Sciatic nerve (tissue), 2 donors: ENCODE measurements at regions not wholly inside any gene's neighbourhood (a gene's known extent, or its start where the extent isn't known, plus 50 kb on each side); places are given as distances from the start of the nearest gene placed in this dataset.

Source experiments
- ATAC-seq: fragments of 200-7000 bp; cut with Tn5 transposase; one replicate; pipeline ENCODE4 v1.9.1; 2020; ENCODE audit warnings: mild to moderate bottlenecking, moderate library complexity
- DNase-seq: peaks from one replicate; pipeline ENCODE4 v3.0.0-alpha.2; 2020; ENCODE audit warnings: low spot score
- intact Hi-C: fragments of 100-400 bp; cut with DNase I; formaldehyde crosslinking; loops from one replicate; pipeline ENCODE4 v1.14.2; 2022
- donor health status: DM: no; HTN: no; CAD: no.
- donor health status: DM: no; HTN: no; CAD: no.

GRCh38 chr5:62134811-62135210, 171.2 kb upstream of the KIF2A start:
- DNase-seq (no peak), ATAC-seq (no peak)
- intact Hi-C loops: no loop called here

DNA sequence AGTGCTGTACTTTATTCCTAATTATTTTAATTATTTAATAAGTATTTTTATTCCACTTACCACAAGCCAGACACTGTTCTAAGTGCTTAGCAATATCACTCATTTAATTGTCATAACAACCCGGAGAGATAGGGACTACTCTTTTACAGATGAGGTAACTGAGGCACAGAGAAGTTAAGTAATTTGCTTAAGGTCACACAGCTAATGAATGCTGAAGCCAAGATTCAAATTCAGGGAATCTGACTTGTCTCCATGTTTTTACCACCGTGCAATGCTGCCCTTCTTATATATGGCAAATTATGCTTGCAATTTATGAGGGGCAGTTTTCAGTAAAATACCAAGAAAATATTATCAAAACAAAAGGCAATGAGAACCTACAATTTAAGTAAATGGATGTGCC, 168.4 kb upstream of the KIF2A start:
- ATAC-seq: no peak
- intact Hi-C loops: no loop called here
- DNase-seq: no peak

GRCh38 chr5:62138607-62139006, 167.4 kb upstream of the KIF2A start:
- DNase-seq: no peak
- intact Hi-C loops: no loop called here
- ATAC-seq: no peak

DNA sequence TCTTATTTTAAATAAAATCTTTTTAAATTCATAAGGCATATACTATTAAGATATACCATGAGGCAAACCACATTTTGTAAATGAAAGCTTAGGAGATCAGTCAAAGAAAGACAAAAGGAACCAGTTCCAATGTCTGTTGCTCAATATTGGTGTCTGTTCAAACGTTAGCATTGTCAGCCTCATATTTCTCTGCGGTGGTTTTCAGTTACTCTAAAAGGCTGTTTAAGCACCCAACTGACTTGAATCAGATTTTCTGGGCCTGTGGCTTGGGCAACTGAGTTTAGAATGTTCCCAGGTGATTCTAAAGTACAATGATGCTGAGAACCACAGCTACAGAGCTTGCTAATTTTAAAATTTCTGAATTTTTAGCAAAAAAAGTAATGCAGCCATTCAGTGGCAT, 166.3 kb upstream of the KIF2A start:
- no peak for DNase-seq
- intact Hi-C loops: no loop called here
- ATAC-seq: no peak

- intact Hi-C loops: no loop called here
- DNase-seq: no peak
- ATAC-seq: no peak
These were observed 163.7 kb upstream of the KIF2A start for GRCh38 chr5:62142351-62142750.

DNA sequence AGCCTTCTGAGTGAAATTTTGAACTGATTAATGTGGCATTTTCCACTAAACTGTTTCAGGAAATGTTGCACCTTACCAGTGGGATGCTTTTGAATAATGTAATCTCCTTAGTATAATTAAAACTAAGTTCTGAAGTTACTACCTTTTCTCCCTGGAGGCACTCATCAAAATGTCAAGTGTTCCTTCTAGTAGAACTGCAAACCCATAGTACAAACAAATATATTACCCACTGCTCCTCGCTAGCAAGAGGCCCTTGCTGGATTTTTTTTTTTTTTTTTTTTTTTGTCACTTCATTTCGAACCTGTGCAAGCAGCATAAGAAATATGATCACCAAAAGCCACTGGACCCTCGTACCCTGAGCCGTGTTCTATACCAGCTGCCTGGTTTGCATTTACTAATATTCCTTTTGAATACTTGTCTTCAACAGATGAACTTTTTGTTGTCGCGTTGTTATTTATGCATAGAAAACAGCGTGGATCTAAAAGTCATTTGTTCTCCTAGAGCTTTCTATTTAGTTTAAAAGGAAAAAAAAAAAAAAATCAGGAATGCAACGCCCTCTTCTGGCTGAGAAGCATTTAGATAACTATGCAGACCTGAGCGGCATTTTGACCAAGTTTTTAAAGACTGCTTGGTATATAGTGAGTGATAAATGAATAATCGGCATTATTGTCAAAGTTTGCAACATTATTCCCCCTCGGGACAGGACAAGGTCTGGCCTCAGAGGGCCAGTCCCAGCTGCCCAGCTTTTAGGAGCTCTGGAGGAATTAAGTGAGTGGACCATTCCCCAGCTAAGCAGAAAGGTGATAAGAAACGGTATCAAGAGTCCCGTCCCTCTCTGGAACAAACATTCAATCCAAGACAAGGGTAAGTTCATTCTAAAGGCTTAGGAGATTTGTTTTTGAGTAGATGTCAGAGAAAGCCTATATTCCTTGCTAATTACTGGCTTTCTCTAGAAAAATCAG, 162.5 kb upstream of the KIF2A start:
- no peak for DNase-seq
- intact Hi-C loops: no loop called here
- ATAC-seq: peak; percentile 59

DNA sequence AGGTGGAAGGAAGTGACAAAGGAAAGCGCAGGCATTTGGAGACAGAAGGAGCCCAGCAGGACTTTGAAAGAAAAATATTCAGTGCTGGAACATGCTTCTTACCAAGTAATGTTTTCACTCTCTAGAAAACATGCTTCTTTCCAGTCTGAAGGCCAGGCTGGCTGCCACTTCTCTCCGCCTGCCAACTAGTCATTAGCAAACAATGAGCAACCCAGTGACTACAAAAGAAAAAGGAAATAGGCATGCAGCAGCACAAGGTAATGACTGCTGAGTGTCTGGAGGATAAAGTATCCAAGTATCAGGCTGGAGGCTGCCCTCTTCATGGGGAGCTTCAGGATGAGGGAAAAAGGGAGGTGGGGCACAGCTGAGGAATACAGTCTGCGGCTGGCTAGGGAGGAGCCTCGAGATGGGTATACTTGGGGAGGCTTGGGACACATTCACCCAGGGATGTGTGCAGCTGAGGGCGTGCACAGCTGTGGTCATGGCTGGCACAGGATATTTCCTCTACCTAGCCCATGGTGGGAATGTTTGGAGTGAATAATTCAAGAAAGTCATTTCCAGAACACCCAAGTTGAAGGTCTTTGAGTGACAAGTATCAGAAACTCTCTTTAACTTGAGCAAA, 161.5 kb upstream of the KIF2A start:
- intact Hi-C loops: no loop called here
- DNase-seq (no peak), ATAC-seq (peak; percentile 50)

DNA sequence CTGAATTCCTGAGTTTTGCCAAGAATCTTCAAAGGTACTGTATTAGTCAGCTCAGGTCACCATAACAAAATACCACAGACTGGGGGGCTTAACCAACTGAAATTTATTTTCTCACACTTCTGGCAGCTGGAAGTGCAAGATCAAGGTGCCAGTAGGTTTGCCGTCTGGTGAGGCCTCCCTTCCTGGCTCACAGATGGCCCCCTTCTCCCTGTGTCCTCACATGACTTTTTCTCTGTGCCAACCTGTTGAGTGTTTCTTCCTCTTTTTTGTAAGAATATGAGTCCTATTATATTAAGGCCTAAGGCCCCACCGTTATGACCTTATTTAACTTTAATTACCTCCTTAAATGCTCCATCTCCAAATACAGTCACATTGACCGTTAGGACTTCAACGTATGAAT, 156.1 kb upstream of the KIF2A start:
- ATAC-seq: no peak
- no peak for DNase-seq
- intact Hi-C loops: no loop called here

GRCh38 chr5:62152394-62153087, 153.5 kb upstream of the KIF2A start:
- peak; percentile 73 for ATAC-seq
- no peak for DNase-seq
- intact Hi-C loops: no loop called here

DNA sequence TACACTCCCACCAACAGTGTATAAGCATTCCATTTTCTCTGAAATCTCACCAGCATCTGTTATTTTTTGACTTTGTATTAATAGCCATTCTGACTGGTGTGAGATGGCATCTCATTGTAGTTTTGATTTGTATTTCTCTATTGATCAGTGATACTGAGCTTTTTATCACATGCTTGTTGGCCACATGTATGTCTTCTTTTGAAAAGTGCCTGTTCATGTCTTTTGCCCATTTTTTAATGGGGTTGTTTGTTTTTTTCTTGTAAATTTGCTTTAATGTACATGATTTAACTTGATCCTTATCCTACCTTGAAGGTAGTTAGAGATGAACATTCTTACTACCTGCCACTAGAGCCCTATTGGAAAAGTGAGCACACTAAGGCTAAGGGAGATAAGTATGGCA, 151.2 kb upstream of the KIF2A start:
- DNase-seq: no peak
- intact Hi-C loops: no loop called here
- ATAC-seq: no peak

DNA sequence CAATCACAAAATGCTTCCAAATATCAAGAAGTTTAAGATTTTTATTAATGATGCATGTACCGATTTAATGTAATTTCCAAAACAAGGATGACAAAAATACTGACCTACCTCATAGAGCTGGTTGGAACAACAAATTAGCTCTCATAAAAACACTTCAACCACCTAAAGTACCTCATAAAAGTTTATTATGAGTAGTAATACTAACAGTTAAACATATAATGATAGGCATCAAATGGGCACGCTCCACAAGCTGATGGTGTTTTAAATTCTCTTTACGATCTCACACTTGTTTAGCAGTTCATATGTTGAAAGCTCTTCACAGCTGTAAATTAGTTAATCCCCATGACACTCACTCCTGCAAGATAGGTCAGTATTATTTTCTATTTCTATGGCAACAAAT, 150.0 kb upstream of the KIF2A start:
- intact Hi-C loops: no loop called here
- DNase-seq (no peak), ATAC-seq (no peak)

- no peak for DNase-seq
- no peak for ATAC-seq
- intact Hi-C loops: no loop called here
These were observed 138.4 kb upstream of the KIF2A start for GRCh38 chr5:62167561-62168057.

GRCh38 chr5:62168506-62169281, 137.3 kb upstream of the KIF2A start:
- DNase-seq: no peak
- no peak for ATAC-seq
- intact Hi-C loops: no loop called here

DNA sequence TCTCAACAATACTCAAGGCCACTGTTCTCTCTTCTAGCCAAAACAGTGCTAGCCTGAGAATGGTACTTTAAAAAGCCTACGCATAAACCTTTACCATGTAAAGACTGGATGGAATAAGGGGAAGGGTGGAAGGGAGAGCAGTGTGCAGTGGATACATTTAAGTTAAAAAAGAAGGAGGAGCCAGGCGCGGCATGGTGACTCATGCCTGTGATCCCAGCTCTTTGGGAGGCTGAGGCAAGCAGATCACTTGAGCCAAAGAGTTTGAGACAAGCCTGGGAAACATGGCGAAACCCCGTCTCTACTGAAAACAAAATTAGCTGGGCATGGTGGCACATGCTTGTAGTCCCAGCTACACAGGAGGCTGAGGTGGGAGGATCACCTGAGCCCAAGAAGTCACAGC, 127.7 kb upstream of the KIF2A start:
- DNase-seq (no peak), ATAC-seq (no peak)
- intact Hi-C loops: no loop called here

DNA sequence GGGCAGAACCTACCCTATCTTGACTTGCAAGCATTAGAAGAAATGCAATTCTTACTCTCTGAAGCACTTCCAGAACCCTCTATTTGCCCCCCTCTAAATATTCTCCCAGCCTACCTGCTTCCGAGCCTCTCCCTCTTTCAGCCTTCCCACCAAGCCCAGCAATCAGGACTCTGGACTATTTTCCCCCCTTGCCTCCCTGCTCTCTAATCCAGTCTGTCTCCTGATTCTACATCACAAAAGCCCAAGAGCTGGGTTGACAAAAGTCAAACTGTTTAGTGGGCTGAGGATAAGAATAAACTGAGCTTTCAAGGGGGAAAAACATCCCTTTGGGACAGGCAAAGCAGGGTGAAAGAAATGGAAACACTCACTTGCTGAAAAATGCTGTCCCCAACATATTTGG, 123.2 kb upstream of the KIF2A start:
- no peak for ATAC-seq
- no peak for DNase-seq
- intact Hi-C loops: no loop called here

GRCh38 chr5:62183727-62184126, 122.3 kb upstream of the KIF2A start:
- intact Hi-C loops: no loop called here
- ATAC-seq: no peak
- no peak for DNase-seq

DNA sequence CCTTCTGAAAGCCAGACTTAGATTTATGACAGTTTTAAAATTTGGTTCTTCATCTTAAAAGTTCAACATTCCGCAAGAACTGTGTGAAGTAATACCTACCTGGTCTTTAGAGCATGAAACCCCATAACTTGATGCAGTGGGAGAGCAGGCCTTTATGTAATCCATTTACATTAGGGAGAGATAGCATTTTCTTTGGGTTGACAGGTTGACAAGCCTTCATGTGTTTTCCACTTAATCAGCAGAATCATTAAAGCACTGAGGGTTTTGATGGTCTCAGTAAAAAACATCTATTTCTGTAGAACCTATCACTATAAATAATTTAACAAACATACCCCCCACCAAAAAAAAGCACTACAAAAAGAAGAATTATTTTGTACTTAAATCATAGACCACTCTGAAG, 121.6 kb upstream of the KIF2A start:
- ATAC-seq: no peak
- intact Hi-C loops: no loop called here
- DNase-seq: no peak

GRCh38 chr5:62190173-62190572, 115.8 kb upstream of the KIF2A start:
- DNase-seq (no peak), ATAC-seq (no peak)
- intact Hi-C loops: no loop called here

DNA sequence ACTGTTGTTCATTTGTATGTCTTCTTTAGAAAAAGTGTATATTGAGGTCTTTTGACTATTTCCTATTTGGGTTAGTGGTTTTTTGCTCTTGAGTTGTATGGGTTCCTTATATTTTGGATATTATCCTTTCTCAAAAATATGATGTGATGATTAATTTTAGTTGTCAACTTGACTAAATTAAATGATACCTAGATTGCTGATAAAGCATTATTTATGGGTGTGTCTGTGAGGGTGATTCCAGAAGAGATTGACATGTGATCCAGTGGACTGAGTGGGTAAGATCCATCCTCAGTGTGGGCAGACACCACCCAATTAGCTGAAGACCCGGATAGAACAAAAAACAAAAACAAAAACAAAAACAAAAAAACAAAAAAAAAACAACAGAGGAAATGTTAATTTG, 115.1 kb upstream of the KIF2A start:
- intact Hi-C loops: no loop called here
- ATAC-seq (no peak), DNase-seq (no peak)
